NB4 (cell line): ENCODE measurements at regions not wholly inside any gene's neighbourhood (a gene's known extent, or its start where the extent isn't known, plus 50 kb on each side); places are given as distances from the start of the nearest gene placed in this dataset.

Experiments used
- POLR2A ChIP-seq: IDR thresholded peaks from 2 replicates; pipeline ENCODE4 v1.6.1; 2011; ENCODE audit warnings: mild to moderate bottlenecking; ENCODE audit not compliant: insufficient read length; ENCODE audit errors: extremely low read depth
- TF ChIP-seq, protein P1 (sequence below): IDR thresholded peaks from one replicate; pipeline ENCODE4 v1.5.1; 2012; ENCODE audit warnings: low read depth, low read length

DNA sequence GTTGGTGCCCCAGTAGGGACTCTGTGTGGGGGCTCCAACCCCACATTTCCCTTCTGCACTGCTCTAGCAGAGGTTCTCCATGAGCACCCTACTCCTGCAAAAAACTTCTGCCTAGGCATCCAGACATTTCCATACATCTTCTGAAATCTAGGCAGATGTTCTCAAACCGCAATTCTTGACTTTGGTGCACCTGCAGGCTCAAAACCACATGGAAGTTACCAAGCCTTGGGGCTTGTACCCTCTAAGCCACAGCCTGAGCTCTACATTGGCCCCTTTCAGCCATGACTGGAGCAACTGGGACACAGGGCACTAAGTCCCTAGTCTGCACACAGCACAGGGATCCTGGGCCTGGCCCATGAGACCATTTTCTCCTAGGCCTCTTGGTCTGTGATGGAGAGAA lies 66.5 kb upstream of the VGLL3 start:
- no peak for TF ChIP-seq POLR2A
- TF ChIP-seq, protein P1, sequence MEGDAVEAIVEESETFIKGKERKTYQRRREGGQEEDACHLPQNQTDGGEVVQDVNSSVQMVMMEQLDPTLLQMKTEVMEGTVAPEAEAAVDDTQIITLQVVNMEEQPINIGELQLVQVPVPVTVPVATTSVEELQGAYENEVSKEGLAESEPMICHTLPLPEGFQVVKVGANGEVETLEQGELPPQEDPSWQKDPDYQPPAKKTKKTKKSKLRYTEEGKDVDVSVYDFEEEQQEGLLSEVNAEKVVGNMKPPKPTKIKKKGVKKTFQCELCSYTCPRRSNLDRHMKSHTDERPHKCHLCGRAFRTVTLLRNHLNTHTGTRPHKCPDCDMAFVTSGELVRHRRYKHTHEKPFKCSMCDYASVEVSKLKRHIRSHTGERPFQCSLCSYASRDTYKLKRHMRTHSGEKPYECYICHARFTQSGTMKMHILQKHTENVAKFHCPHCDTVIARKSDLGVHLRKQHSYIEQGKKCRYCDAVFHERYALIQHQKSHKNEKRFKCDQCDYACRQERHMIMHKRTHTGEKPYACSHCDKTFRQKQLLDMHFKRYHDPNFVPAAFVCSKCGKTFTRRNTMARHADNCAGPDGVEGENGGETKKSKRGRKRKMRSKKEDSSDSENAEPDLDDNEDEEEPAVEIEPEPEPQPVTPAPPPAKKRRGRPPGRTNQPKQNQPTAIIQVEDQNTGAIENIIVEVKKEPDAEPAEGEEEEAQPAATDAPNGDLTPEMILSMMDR, result no peak
